GM06990 (cell line): ENCODE measurements at regions not wholly inside any gene's neighbourhood (a gene's known extent, or its start where the extent isn't known, plus 50 kb on each side); places are given as distances from the start of the nearest gene placed in this dataset.
"Not testable (repeated sequence)": the region's sequence is repeated elsewhere in the genome, so short reads cannot be mapped to it uniquely, and the experiment has no call there.

Experiments
- DNase-seq: peaks from one replicate; pipeline ENCODE4 v3.0.0-alpha.2; 2011; ENCODE audit not compliant: insufficient read length; ENCODE audit errors: extremely low read depth
- H3K27me3 ChIP-seq: replicated peaks from 2 replicates; pipeline ENCODE4 v1.6.0; 2011; ENCODE audit warnings: low read length; ENCODE audit not compliant: control insufficient read depth, insufficient read depth
- H3K36me3 ChIP-seq: 2 replicates; pipeline ENCODE4 v1.5.1; 2011; ENCODE audit warnings: low read length; ENCODE audit not compliant: control insufficient read depth, insufficient read depth
- H3K4me3 ChIP-seq: replicated peaks from 2 replicates; pipeline ENCODE4 v1.5.1; 2011; ENCODE audit warnings: low read depth, mild to moderate bottlenecking, control low read depth, low read length
- CTCF ChIP-seq: IDR thresholded peaks from 2 replicates; pipeline ENCODE4 v1.5.1; 2011; ENCODE audit warnings: low read length, control low read depth, mild to moderate bottlenecking, inconsistent platforms; ENCODE audit not compliant: insufficient read depth, poor library complexity, severe bottlenecking

GRCh38 chr6:9131616-9132015 is 696.3 kb upstream of the SLC35B3 start:
- no peak for DNase-seq
- H3K4me3 ChIP-seq = no peak overlapping the region
- TF ChIP-seq CTCF = no peak
- H3K36me3 ChIP-seq = no peaks in the 10 kb centered on the region
- H3K27me3 ChIP-seq = no peaks in the 10 kb centered on the region

- no peak for DNase-seq
- no peak for TF ChIP-seq CTCF
- Histone ChIP-seq H3K36me3 (no peaks in the 10 kb centered on the region), H3K4me3 (no peak overlapping the region), H3K27me3 (no peaks in the 10 kb centered on the region)
These were observed 695.9 kb upstream of the SLC35B3 start for GRCh38 chr6:9131201-9131600.

- no peaks in the 10 kb centered on the region for H3K27me3 ChIP-seq
- no peak overlapping the region for H3K4me3 ChIP-seq
- H3K36me3 ChIP-seq = no peaks in the 10 kb centered on the region
- no peak for TF ChIP-seq CTCF
- DNase-seq = no peak
These were observed 693.6 kb upstream of the SLC35B3 start for GRCh38 chr6:9128970-9129369.

- TF ChIP-seq CTCF = no peak
- DNase-seq = no peak
- no peaks in the 10 kb centered on the region for H3K27me3 ChIP-seq
- no peaks in the 10 kb centered on the region for H3K36me3 ChIP-seq
- H3K4me3 ChIP-seq = no peak overlapping the region
These were observed 691.7 kb upstream of the SLC35B3 start for GRCh38 chr6:9126878-9127560.

- not testable (repeated sequence) for H3K36me3 ChIP-seq, H3K27me3 ChIP-seq, DNase-seq, H3K4me3 ChIP-seq
These were observed 690.7 kb upstream of the SLC35B3 start for GRCh38 chr6:9126034-9126433.

GRCh38 chr6:9121549-9121948 is 686.2 kb upstream of the SLC35B3 start:
- no peak for DNase-seq
- no peaks in the 10 kb centered on the region for H3K36me3 ChIP-seq

More at GRCh38 chr6:9121549-9121948, 686.2 kb upstream of the SLC35B3 start:
- TF ChIP-seq CTCF = no peak
- no peak overlapping the region for H3K4me3 ChIP-seq
- no peaks in the 10 kb centered on the region for H3K27me3 ChIP-seq
